Erythroblast (primary cell): ENCODE measurements at regions not wholly inside any gene's neighbourhood (a gene's known extent, or its start where the extent isn't known, plus 50 kb on each side); places are given as distances from the start of the nearest gene placed in this dataset.
"Not testable (repeated sequence)": the region's sequence is repeated elsewhere in the genome, so short reads cannot be mapped to it uniquely, and the experiment has no call there.

Experiments used
- DNase-seq, 2 experiments: peaks; one replicate each; lab custom pipeline; 2025; lab: John Stamatoyannopoulos, UW
- GATA1 ChIP-seq: IDR thresholded peaks from 2 replicates; pipeline ENCODE4 v1.6.1; 2011; ENCODE audit warnings: low read depth, mild to moderate bottlenecking, control low read depth, low read length, moderate library complexity
- POLR2A ChIP-seq: IDR thresholded peaks from 2 replicates; pipeline ENCODE4 v1.6.1; 2011; ENCODE audit warnings: mild to moderate bottlenecking, low read length

GRCh38 chr1:94661431-94661932 lies 119.9 kb upstream of the F3 start:
- no peak for TF ChIP-seq POLR2A
- TF ChIP-seq GATA1, result no peak
- DNase-seq, result no peak

DNA sequence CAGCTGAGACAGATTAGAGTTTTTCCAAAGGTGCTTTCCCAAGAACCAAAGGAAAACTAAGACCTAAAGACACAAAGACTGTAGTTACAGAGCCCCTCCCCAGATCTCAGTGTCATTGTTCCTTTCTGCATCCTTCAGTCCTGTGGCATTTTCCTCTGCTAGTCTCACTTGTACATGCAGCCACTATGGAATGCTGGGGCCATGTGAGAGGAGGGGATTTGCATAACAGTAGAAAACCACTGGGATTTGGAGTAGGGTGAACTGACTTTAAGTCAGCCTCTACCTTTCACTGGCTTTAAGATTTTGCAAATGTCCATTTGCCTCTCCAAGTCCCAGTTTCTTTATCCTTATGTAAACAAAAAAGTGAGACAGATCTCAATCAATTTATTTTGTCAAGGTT lies 119.4 kb upstream of the F3 start:
- TF ChIP-seq GATA1 (no peak), POLR2A (no peak)
- no peak for DNase-seq

GRCh38 chr1:94660258-94660657 lies 118.7 kb upstream of the F3 start:
- TF ChIP-seq POLR2A (no peak), GATA1 (no peak)
- no peak for DNase-seq

- DNase-seq, result not testable (repeated sequence)
Measured at GRCh38 chr1:94659202-94659601, 117.6 kb upstream of the F3 start.

GRCh38 chr1:94658221-94658620 lies 116.7 kb upstream of the F3 start:
- DNase-seq, result no peak
- no peak for TF ChIP-seq GATA1
- TF ChIP-seq POLR2A, result no peak

- not testable (repeated sequence) for DNase-seq
Measured at GRCh38 chr1:94657776-94658175, 116.2 kb upstream of the F3 start.

GRCh38 chr1:94656967-94657366 lies 115.4 kb upstream of the F3 start:
- TF ChIP-seq POLR2A (no peak), GATA1 (no peak)
- no peak for DNase-seq

DNA sequence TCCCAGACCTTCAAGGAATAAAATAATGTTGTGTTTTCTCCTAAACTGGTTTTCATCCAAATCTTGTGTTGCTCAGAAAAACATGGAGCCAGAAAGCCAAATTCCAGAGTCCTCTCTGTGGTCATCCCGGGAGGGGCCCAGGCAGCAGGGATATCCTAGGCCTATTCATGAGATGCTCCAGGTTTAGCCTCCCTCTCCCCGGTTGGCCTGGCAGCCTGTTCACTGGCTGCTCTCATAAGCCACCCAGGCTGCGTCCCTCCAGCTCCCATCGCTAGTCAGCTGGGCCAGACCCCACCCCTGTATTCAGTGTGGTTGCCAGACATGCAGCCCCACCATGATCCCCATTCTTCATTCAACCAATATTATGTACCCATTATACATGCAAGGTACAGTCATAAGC lies 113.4 kb upstream of the F3 start:
- DNase-seq, result no peak
- TF ChIP-seq GATA1 (no peak), POLR2A (no peak)

- no peak for TF ChIP-seq GATA1
- no peak for TF ChIP-seq POLR2A
- DNase-seq, result no peak
Measured at GRCh38 chr1:94654459-94654858, 112.9 kb upstream of the F3 start.

DNA sequence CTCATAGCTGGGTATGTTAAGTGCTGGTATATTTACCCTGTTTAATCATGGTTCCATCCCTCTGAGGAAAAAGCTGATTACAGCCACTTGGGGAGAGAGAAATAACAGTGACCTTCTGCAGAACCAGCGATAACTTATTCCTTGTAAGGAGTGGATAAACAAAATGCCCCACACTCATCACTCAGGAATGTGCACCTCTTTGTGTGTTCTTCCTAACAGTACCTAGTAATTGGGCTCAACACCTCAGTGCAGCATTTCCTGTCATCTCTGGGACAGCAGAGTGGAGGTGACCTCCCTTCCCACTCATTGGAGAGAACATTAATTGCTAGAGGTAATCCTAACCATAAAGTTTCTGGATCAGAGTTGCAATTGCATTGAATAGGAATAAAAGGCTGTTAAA lies 112.5 kb upstream of the F3 start:
- no peak for DNase-seq
- no peak for TF ChIP-seq GATA1
- no peak for TF ChIP-seq POLR2A

DNA sequence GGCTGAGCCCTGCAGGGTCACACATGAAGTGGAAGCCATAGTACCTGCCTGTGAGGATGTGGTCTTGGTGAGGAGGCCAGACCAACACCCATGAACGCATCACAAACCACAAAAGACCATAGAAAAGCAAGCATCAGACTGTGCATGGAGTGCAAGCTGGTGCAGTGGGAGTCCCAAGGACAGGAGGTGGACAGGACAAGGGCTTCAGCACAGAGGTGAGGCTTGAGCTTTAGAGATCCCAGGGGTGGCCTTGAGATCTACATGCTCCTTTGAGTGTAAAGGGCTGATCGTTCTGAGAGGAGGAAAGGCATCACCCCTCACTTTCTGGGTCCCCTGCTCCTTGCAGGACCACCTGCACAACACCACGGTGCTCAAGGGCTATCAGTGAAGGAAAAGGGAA lies 111.9 kb upstream of the F3 start:
- DNase-seq, result no peak
- TF ChIP-seq GATA1 (no peak), POLR2A (no peak)

DNA sequence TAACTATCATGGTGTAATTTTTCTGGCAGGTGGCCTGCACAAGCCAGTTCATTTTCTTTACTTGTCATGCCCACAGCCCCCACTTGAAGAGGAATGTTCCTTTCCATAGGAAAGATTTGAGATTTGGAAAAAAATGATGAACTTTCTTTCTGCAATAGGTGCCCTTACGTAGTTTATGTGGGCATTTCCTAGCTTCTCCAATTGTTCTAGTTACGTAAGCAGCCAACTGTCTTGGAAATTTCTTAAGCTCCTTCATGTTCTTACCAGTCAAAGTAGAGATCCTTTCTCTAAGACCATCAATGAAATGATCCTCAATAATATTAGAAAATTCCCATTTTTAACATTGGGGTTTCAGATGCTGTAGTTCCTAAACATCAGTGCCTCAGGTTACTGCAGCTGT lies 109.5 kb upstream of the F3 start:
- no peak for TF ChIP-seq POLR2A
- TF ChIP-seq GATA1, result no peak
- DNase-seq, result no peak

GRCh38 chr1:94650301-94650700 lies 108.7 kb upstream of the F3 start:
- TF ChIP-seq POLR2A, result no peak
- TF ChIP-seq GATA1, result no peak
- no peak for DNase-seq

- no peak for TF ChIP-seq GATA1
- TF ChIP-seq POLR2A, result no peak
- no peak for DNase-seq
Measured at GRCh38 chr1:94648225-94649007, 106.9 kb upstream of the F3 start.
